ENCODE measurements at regions not wholly inside any gene's neighbourhood (a gene's known extent, or its start where the extent isn't known, plus 50 kb on each side); places are given as distances from the start of the nearest gene placed in this dataset.

GRCh38 chr3:75983111-75983510 is 197.8 kb upstream of the ZNF717 start:
- ChIA-PET POLR2A (no interaction called here), CTCF (interaction anchor here (1.1 kb wide), 1 partner anchor 58 kb away, joined by 3 read pairs; no protein-coding TSS in a partner anchor)
- no peak for TF ChIP-seq ZNF610 (tag by site-specific recombination; IDR thresholded peaks at IDR 0.05; ENCODE audit: borderline replicate concordance)

GRCh38 chr3:75983609-75984290 is 198.4 kb upstream of the ZNF717 start:
- no peak overlapping the region for H3K27ac ChIP-seq (ENCODE audit: extremely low read depth, low read depth, low read length)
- ChIA-PET POLR2A (no interaction called here), CTCF (interaction anchor here (1.1 kb wide), 1 partner anchor 58 kb away, joined by 3 read pairs; no protein-coding TSS in a partner anchor)
- no peaks in the 10 kb centered on the region for H3K36me3 ChIP-seq (ENCODE audit: control insufficient read depth in 2 of 2, insufficient read depth in 1 of 2, low read length in 2 of 2)
- H3K9me3 ChIP-seq (ENCODE audit: control insufficient read depth, insufficient read depth, low read depth, low read length) = no peaks in the 10 kb centered on the region
- TF ChIP-seq SP2 (tag by site-specific recombination; IDR thresholded peaks at IDR 0.05) (no peak), ZNF837 (tag by site-specific recombination; IDR thresholded peaks at IDR 0.05) (no peak), ZSCAN4 (tag by site-specific recombination; IDR thresholded peaks at IDR 0.05) (no peak), INSM2 (tag by site-specific recombination; IDR thresholded peaks at IDR 0.05) (no peak), ZNF561 (tag by site-specific recombination; IDR thresholded peaks at IDR 0.05; ENCODE audit: borderline replicate concordance) (no peak), ZBTB17 (tag by site-specific recombination; IDR thresholded peaks at IDR 0.05) (no peak)
- TF ChIP-seq, protein P1, sequence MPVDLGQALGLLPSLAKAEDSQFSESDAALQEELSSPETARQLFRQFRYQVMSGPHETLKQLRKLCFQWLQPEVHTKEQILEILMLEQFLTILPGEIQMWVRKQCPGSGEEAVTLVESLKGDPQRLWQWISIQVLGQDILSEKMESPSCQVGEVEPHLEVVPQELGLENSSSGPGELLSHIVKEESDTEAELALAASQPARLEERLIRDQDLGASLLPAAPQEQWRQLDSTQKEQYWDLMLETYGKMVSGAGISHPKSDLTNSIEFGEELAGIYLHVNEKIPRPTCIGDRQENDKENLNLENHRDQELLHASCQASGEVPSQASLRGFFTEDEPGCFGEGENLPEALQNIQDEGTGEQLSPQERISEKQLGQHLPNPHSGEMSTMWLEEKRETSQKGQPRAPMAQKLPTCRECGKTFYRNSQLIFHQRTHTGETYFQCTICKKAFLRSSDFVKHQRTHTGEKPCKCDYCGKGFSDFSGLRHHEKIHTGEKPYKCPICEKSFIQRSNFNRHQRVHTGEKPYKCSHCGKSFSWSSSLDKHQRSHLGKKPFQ (tag by site-specific recombination; IDR thresholded peaks at IDR 0.05) = no peak
- H3K4me3 ChIP-seq (ENCODE audit: low read depth, low read length) = no peak overlapping the region
- H3K4me1 ChIP-seq (ENCODE audit: control insufficient read depth, insufficient read depth, low read length) = no peaks in the 10 kb centered on the region

More at GRCh38 chr3:75983111-75983510, 197.8 kb upstream of the ZNF717 start:
- no peaks in the 10 kb centered on the region for H3K36me3 ChIP-seq (ENCODE audit: control insufficient read depth in 2 of 2, insufficient read depth in 1 of 2, low read length in 2 of 2)
- H3K4me3 ChIP-seq (ENCODE audit: low read depth, low read length) = no peak overlapping the region
- H3K4me1 ChIP-seq (ENCODE audit: control insufficient read depth, insufficient read depth, low read length) = no peaks in the 10 kb centered on the region
- no peaks in the 10 kb centered on the region for H3K9me3 ChIP-seq (ENCODE audit: control insufficient read depth, insufficient read depth, low read depth, low read length)
- H3K27ac ChIP-seq (ENCODE audit: extremely low read depth, low read depth, low read length) = no peak overlapping the region

DNA sequence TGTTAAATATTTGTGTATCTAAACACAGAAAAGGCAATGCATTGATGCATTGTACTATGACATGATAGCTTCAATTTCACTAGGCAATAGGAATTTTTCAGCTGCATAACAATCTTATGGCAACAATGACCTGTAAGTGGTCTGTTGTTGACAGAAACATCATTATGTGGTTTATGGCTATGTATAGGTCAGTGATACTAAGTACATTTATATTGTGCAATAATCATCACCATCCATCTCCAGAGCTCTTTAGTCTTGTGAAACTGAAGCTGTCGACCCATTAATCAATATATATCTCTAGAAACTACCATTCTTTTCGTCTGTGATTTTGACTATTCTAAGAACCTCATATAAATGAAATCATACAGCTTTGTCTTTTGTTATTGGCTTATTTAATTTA is 200.1 kb upstream of the ZNF717 start:
- POLR2A ChIA-PET = no interaction called here
- H3K4me1 ChIP-seq (ENCODE audit: control insufficient read depth, insufficient read depth, low read length) = no peaks in the 10 kb centered on the region
- no peak for TF ChIP-seq ZNF155 (tag by site-specific recombination; IDR thresholded peaks at IDR 0.05)
- TF ChIP-seq YY2 (tag by site-specific recombination; IDR thresholded peaks at IDR 0.05) = no peak
- TF ChIP-seq ZNF132 (tag by site-specific recombination; IDR thresholded peaks at IDR 0.05; ENCODE audit: borderline replicate concordance) = no peak
- TF ChIP-seq ZNF747 (tag by site-specific recombination; IDR thresholded peaks at IDR 0.05) = no peak
- TF ChIP-seq ZNF658 (tag by site-specific recombination; IDR thresholded peaks at IDR 0.05) = no peak
- TF ChIP-seq HOXC10 (CRISPR knock-in tag; IDR thresholded peaks at IDR 0.05) = no peak
- no peak for TF ChIP-seq KLF8 (tag by site-specific recombination; IDR thresholded peaks at IDR 0.05)
- TF ChIP-seq ZNF16 (tag by site-specific recombination; IDR thresholded peaks at IDR 0.05; ENCODE audit: low read depth) = no peak
- TF ChIP-seq, protein P1 (tag by site-specific recombination; IDR thresholded peaks at IDR 0.05) = no peak
- TF ChIP-seq ZNF555 (tag by site-specific recombination; conservative IDR thresholded peaks at IDR 0.05) = no peak
- TF ChIP-seq ZNF112 (tag by site-specific recombination; IDR thresholded peaks at IDR 0.05) = no peak
- TF ChIP-seq ZNF548 (tag by site-specific recombination; IDR thresholded peaks at IDR 0.05) = no peak
- no peak for TF ChIP-seq ZNF19 (tag by site-specific recombination; IDR thresholded peaks at IDR 0.05; ENCODE audit: low read depth)
- TF ChIP-seq ZNF48 (tag by site-specific recombination; IDR thresholded peaks at IDR 0.05) = no peak
- no peak for TF ChIP-seq EGR2 (tag by site-specific recombination; IDR thresholded peaks at IDR 0.05; ENCODE audit: low read depth)
- no peak for TF ChIP-seq PBX3 (CRISPR knock-in tag; IDR thresholded peaks at IDR 0.05)
- TF ChIP-seq ZNF341 (tag by site-specific recombination; IDR thresholded peaks at IDR 0.05; ENCODE audit: low read depth) = no peak
- TF ChIP-seq TCF7L2 (IDR thresholded peaks at IDR 0.05; ENCODE audit: borderline replicate concordance, low read depth, low read length) = no peak
- no peak for TF ChIP-seq ZNF600 (tag by site-specific recombination; IDR thresholded peaks at IDR 0.05)

More for the DNA sequence above, 200.1 kb upstream of the ZNF717 start:
- no peak overlapping the region for H3K27ac ChIP-seq (ENCODE audit: extremely low read depth, low read depth, low read length)
- no peaks in the 10 kb centered on the region for H3K36me3 ChIP-seq (ENCODE audit: control insufficient read depth in 2 of 2, insufficient read depth in 1 of 2, low read length in 2 of 2)
- no peak overlapping the region for H3K4me3 ChIP-seq (ENCODE audit: low read depth, low read length)
- H3K9me3 ChIP-seq (ENCODE audit: control insufficient read depth, insufficient read depth, low read depth, low read length) = no peaks in the 10 kb centered on the region
- CTCF ChIA-PET = no interaction called here
